NCI-H2107 treated with DMSO at 0.1 percent for 48 hours (cell line): ENCODE measurements at regions not wholly inside any gene's neighbourhood (a gene's known extent, or its start where the extent isn't known, plus 50 kb on each side); places are given as distances from the start of the nearest gene placed in this dataset.

ENCODE experiments used
- DNase-seq: peaks from one replicate; lab custom pipeline; 2025; ENCODE audit not compliant: unreplicated experiment; lab: John Stamatoyannopoulos, UW

GRCh38 chr2:8009010-8009597 lies 672.8 kb upstream of the ID2 start:
- no peak for DNase-seq

DNA sequence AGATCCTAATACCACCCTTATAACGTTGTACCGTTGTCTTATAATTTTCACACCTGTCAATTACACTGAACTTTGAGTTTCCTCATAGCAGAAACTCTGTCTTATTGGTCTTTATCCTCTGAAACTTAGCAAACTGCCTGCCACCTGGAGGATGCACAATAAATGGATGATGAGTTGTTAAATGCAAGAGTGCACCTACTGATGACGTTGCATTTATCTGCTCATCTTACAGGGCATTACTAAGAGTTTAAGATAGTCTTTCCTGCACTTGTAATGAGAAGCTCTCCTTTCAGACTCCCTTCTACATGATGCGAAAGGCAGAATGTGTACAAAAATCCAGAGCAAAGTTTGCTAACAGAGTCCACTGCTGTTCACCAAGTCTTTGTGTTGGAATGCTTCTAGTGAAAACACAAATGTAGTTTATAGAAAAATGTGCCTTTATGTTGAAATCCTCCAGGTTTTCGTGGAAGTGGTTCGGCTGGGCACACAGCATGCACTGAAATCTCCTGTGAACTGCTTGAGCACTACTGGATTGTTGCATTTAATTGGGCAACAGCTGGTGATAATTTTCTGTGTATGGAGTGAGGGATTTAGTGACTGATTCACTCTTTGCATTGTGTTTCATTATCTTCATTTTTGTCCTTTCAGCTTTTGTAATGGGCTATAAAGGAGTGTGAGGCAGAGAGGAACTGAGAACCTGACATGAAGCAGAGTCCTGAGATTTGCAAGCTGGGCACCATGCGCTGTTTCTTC lies 665.8 kb upstream of the ID2 start:
- no peak for DNase-seq

- no peak for DNase-seq
Measured at GRCh38 chr2:8016688-8017087, 665.2 kb upstream of the ID2 start.

DNA sequence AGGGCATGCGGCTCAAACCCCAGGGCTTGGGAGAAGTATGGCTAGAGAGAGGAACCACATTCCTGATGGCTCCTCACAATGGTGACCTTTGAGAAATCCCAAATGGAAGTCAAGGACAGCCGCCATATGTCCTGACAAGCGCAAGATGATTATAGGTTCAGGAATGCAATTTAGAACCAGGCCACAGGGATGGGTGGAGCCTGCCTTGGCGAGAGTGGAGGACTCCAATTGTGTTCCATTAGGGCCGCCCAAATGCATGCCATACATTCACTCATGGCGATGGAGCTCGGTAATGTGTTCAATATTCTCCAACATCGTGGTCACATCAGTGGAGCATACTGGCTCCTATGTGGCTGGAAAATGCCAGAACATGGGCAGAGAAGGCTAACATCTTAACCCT lies 662.9 kb upstream of the ID2 start:
- DNase-seq: no peak

DNA sequence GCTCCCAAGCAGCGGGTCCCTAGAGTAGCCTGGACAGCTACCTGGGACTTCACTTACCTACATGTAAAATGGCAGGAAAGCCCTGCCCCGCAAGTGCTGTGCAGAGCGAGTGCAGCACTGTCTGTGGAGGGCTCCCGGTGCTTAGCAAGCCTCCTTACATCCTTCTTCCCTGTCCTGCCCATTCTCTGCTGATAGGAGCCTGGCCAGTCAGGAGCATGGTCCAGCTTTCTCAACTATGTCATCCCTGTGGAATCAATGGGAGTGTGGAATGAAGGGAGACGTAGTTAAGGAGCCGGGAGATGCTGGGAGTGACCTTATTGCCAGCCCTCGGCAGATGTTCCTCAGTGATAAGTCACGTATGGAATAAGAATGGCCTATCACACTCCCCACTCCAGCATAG lies 661.9 kb upstream of the ID2 start:
- no peak for DNase-seq

DNA sequence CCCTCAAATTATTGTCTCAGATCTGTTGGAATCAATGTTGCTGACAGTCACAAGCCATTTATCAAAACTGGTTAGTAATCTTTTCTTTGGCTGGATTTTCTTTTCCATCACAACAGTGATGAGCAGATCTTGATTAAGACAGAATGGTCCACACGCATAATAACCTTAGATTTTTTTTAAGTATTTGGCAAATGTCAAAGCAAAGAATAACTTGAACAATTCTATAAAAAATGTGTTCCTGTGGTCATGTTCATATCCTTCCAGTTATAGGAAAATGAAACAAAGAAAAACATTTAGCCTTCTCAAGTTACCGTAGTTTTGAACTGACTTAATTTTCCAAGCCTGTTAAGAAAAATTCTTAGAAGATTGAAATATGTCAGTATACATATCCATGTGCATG lies 659.9 kb upstream of the ID2 start:
- DNase-seq: no peak

DNA sequence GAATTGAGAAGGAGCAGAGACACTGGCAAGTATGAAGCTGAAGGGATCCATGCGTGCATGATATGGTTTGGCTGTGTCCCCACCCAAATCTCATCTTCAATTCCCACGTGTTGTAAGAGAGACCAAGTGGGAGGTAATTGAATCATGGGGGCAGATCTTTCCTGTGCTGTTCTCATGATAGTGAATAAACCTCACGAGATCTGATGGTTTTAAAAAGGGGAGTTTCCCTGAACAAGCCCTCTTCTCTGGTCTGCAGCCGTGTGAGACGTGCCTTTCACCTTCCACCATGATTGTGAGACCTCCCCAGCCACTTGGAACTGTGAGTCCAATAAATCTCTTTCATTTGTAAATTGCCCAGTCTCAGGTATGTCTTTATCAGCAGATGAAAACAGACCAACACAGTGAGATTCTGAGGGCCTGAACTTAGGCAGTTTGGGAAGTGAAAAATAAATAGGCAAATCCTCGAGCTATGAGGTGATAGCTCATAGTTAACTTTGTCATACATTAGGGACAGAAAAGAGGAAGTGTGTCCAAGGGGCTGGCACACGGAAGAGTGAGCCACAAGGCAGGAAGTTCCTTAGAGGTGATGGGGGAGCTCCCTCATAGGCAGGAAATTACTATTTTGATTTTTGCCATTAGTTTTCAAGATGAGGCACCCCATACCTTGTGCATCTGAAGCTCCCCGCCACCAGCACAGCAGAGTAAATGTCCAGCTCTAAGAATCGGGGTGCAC lies 658.8 kb upstream of the ID2 start:
- no peak for DNase-seq

GRCh38 chr2:8024506-8024905 lies 657.4 kb upstream of the ID2 start:
- DNase-seq: no peak

DNA sequence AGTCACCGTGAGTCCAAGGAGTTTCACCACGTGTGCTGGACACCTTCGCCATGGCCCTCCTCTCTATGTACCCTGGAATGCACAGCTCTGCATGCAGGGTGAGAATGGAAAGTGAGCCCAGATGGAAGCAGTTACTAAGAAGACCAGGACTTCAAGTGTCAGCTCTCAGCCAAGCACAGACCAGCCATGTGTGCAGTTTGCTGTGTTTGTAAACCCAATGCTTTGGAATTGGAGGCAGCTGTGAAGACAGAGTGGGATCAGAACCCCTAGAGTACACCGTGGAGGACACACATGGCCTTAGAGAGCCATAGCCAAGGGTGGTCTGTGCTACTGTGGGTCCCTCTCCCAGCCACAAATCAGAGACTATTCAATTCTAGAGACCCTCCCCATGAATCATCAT lies 655.5 kb upstream of the ID2 start:
- DNase-seq: no peak

DNA sequence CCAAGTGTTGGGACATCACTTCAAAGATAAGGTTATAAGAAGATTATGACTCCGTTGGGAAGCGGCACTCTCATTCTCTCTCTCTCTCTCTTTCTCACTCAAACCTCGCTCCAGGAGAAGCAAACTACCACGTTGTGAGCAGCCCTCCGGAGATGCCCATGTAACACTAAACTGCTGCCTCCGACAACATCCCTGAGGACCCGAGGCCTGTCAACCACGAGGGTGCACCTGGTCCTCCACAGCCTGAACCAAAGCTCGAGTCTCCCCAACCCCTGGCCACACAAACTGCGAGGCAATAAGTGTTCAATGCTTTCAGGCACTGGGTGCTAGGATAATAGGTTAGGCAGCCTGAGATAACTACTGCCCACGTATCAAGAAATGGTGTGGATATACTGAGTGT lies 654.5 kb upstream of the ID2 start:
- no peak for DNase-seq

DNA sequence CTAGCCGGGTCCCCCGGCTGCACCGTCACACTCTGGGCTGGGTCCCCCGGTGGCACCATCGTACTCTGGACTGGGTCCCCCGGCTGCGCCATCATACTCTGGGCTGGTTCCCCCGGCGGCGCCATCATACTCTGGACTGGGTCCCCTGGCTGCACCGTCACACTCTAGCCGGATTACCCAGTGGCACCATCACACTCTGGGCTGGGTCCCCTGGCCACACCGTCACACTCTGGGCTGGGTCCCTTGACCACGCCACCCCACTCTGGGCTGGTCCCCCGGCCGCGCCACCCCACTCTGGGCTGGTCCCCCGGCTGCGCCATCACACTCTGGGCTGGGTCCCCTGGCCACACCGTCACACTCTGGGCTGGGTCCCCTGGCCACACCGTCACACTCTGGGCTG lies 653.8 kb upstream of the ID2 start:
- no peak for DNase-seq

DNA sequence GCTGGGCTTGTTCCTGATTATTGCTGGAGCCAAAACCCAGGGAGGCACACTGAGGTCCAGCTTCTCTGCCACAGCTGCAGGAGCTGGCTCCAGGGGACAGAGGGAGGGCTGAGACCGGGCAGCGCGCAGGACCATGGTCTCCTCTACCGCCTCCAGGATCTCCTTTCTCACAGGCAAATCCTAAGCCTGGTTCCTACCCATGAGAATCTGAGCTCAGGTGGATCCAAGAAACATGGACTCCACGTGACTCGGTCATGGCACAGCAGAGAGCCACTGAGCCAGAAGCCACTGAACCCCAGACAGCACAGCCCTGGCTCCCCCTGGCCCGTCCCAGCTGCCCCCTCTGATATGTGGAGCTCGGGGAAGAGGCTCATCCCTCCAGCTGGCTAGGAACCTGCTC lies 653.4 kb upstream of the ID2 start:
- DNase-seq: no peak

GRCh38 chr2:8028981-8029380 lies 652.9 kb upstream of the ID2 start:
- peak; percentile 3 for DNase-seq

GRCh38 chr2:8030573-8031303 lies 651.1 kb upstream of the ID2 start:
- no peak for DNase-seq

DNA sequence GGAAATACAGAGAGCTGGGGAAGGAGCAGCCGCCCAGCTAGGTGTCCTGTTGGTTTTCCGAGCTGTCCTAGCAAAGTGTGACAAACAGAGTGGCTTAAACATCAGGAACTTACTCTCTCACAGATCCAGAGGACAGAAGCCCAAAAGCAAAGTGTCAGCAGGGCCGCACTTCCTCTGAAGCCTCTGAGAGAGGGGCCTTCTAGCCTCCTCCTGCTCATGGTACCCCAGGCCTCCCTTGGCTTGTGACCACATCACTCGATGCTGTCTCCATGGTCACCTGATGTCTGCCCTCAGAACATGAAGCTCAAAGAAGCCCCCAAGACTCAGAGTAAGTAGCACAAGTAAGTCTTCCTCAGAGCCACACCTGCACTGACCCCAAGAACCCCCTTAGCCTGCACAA lies 650.5 kb upstream of the ID2 start:
- no peak for DNase-seq

- DNase-seq: no peak
Measured at GRCh38 chr2:8033546-8034096, 648.2 kb upstream of the ID2 start.

GRCh38 chr2:8036366-8036765 lies 645.5 kb upstream of the ID2 start:
- DNase-seq: peak; percentile 7

DNA sequence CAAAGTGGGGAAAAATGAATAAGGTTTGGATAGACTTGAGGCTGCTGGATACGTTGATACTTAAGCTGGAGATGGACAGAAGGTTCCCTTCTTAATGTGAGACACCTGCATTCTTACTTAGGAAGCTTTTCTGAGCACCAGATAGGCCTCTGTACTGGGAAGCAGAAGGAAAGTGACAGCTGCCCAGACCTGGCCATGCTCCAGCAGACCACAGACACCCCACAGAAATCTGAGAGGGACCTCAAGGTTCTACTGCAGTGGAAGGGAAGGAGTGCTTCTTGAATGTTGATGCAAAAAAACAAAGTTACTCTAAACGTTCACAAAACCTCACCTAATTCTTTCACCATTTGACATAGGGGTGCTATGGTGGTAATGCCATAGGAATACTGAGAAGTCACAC lies 642.1 kb upstream of the ID2 start:
- peak; percentile 1 for DNase-seq

DNA sequence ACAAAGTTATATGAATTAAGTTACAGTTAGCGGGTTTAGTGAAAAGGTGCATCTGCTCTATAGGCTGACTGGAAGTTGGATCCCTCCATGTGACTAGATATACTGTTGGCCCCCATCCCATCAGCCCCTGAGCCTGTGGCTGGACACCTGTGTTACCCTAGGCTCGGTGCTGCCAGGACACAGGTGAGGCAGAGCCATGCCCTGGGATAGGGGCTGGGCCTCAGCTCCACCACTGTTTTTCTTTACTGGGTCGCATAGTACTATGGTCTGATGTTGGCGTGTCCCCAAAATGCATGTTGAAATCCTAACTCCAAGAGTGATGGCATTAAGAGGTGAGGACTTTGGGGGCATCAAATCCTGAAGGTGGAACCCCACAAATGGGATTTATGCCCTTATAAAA lies 638.6 kb upstream of the ID2 start:
- DNase-seq: no peak

GRCh38 chr2:8044046-8044594 lies 637.7 kb upstream of the ID2 start:
- DNase-seq: no peak

GRCh38 chr2:8045081-8045614 lies 636.7 kb upstream of the ID2 start:
- no peak for DNase-seq
